ENCODE measurements at regions not wholly inside any gene's neighbourhood (a gene's known extent, or its start where the extent isn't known, plus 50 kb on each side); places are given as distances from the start of the nearest gene placed in this dataset.
"Not testable (repeated sequence)": the region's sequence is repeated elsewhere in the genome, so short reads cannot be mapped to it uniquely, and the experiment has no call there.

DNA sequence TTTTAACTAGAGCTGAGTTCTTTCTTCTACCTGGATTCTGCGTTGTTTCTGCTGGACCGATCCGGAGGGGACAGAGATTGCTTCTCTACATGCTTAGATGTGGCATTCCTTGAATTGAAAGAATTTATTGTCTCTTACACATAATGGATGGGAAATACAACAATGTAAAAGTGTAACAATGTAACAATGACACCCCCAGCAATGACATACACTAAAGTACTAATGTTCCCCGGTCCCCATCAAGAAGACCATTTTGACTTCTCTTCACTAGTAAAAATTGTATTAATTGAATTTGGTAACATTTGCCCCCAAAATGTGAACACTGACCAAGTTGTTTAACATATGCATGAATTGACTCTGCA is 760.2 kb downstream of the TAF11L14 start:
- no peak for DNase-seq (ENCODE audit: low spot score in 2 of 2)
- TF ChIP-seq, protein P1, sequence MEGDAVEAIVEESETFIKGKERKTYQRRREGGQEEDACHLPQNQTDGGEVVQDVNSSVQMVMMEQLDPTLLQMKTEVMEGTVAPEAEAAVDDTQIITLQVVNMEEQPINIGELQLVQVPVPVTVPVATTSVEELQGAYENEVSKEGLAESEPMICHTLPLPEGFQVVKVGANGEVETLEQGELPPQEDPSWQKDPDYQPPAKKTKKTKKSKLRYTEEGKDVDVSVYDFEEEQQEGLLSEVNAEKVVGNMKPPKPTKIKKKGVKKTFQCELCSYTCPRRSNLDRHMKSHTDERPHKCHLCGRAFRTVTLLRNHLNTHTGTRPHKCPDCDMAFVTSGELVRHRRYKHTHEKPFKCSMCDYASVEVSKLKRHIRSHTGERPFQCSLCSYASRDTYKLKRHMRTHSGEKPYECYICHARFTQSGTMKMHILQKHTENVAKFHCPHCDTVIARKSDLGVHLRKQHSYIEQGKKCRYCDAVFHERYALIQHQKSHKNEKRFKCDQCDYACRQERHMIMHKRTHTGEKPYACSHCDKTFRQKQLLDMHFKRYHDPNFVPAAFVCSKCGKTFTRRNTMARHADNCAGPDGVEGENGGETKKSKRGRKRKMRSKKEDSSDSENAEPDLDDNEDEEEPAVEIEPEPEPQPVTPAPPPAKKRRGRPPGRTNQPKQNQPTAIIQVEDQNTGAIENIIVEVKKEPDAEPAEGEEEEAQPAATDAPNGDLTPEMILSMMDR (IDR thresholded peaks at IDR 0.05), result no peak
- Histone ChIP-seq H3K27ac (no peak overlapping the region), H3K4me3 (no peak overlapping the region), H3K27me3 (no peaks in the 10 kb centered on the region), H3K36me3 (no peaks in the 10 kb centered on the region), H3K9me3 (no peaks in the 10 kb centered on the region), H3K4me1 (no peaks in the 10 kb centered on the region)
- intact Hi-C loops (cut with DNase I), result no loop called here

DNA sequence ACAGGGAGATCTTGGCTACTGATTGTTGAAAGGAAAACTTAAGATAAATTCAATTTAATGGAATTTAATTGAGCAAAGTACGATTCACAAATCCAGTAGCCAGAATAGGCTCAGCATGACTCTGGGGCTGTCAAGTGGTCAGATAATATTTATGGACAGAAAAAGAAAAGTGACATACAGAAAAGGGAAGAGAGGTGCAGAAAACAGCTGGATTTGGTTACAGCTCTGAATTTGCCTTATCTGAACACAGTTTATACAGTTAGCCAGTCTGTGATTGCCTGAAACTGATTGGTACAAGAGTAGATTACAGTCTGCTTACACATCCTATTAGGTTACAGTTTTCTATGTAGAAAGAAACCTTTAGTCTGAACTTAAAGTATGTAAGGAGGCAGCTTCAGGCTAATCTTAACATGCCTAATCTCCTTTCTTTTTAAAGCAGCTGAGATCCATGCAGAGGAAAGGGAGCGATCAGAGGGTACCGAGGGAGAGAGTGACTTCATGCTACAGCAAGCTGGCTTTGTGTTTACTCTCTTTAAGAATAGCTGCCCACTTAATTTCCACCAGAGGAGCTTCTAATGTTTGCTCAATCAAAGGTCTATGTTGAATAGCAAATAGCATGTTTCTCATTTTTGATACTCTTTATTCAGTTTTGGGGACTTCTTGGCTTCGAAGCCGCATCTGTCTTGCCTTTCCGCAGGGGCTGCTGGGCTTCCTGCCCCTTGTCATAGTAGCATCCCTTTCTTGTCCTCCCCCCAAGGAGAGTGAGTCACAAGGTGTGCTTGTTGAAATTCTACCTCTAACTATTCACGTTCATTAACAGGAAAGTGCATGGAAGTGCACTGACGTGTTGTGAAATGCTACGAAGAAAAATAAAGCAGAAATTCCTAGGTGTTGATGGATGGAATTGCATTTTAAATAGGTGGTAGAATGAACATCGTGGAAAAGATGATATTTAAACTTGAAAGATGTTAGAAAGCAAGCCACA is 761.2 kb downstream of the TAF11L14 start:
- intact Hi-C loops (cut with DNase I), result no loop called here
- TF ChIP-seq, protein P1 (IDR thresholded peaks at IDR 0.05), result no peak

DNA sequence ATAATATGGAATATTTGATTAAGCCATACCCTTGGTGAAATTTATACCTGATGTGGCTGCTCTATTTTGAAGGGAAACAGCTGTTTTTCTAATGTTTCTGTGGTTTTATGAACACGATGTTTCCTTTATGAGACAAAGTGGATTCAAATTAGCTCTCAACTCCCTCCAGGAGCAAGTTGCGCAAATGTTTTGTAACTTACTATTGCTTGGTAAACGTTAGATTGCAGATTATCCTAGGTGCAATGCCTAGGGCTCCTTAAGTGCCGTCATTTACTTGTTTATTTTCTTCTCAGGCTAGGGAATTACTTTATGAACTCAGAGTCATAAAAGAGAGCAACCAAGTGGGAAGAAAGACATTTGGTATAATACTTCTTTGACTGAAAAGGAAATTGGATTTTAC is 763.1 kb downstream of the TAF11L14 start:
- TF ChIP-seq, protein P1 (IDR thresholded peaks at IDR 0.05), result no peak
- DNase-seq (ENCODE audit: low spot score in 2 of 2), result no peak
- Histone ChIP-seq H3K4me3 (no peak overlapping the region), H3K4me1 (no peaks in the 10 kb centered on the region), H3K36me3 (no peaks in the 10 kb centered on the region), H3K27me3 (no peaks in the 10 kb centered on the region), H3K9me3 (no peaks in the 10 kb centered on the region), H3K27ac (no peak overlapping the region)
- intact Hi-C loops (cut with DNase I), result no loop called here

More for the DNA sequence above, 761.2 kb downstream of the TAF11L14 start:
- no peak for DNase-seq (ENCODE audit: low spot score in 2 of 2)
- Histone ChIP-seq H3K4me3 (no peak overlapping the region), H3K4me1 (no peaks in the 10 kb centered on the region), H3K36me3 (no peaks in the 10 kb centered on the region), H3K27me3 (no peaks in the 10 kb centered on the region), H3K27ac (no peak overlapping the region), H3K9me3 (no peaks in the 10 kb centered on the region)

DNA sequence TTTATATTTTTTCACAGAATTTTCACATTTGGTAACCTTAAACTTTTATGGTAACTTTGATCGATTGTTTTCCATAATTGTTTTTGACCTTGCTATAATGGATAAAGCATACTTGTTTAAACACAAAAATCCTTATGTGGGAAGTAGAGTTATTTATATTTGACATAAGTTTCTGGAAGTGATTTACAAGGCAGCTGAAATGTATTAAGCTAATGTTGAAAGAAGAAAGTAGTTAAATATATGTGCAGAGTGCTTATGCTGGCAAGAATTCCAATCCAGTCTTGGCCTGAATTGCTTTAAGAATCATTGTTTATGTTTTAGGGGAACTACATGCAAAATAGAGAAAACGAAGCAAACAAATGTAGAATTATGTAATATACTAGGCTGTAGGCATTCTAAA is 763.6 kb downstream of the TAF11L14 start:
- Histone ChIP-seq H3K9me3 (no peaks in the 10 kb centered on the region), H3K36me3 (no peaks in the 10 kb centered on the region), H3K27ac (no peak overlapping the region), H3K4me3 (no peak overlapping the region), H3K27me3 (no peaks in the 10 kb centered on the region), H3K4me1 (no peaks in the 10 kb centered on the region)
- DNase-seq (ENCODE audit: low spot score in 2 of 2), result no peak
- TF ChIP-seq, protein P1 (IDR thresholded peaks at IDR 0.05), result no peak
- intact Hi-C loops (cut with DNase I), result no loop called here

DNA sequence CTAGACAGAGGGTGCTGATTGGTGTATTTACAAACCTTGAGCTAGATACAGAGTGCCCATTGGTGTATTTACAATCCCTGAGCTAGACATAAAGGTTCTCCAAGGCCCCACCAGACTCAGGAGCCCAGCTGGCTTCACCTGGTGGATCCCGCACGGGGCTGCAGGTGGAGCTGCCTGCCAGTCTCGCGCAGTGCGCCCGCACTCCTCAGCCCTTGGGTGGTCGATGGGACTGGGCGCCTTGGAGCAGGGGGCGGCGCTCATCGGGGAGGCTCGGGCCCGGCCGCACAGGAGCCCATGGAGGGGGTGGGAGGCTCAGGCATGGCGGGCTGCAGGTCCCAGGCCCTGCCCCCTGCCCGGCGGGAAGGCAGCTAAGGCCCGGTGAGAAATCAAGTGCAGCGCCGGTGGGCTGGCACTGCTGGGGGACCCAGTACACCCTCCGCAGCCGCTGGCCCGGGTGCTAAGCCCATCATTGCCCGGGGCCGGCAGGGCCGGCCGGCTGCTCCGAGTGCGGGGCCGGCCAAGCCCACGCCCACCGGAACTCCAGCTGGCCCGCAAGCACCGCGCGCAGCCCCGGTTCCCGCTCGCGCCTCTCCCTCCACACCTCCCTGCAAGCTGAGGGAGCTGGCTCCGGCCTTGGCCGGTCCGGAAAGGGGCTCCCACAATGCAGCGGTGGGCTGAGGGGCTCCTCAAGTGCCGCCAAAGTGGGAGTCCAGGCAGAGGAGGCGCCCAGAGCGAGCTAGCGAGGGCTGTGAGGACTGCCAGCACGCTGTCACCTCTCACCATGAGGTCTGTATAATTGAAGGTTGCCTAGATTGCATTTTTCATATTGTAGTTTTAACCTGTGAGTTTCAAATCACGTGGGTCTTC is 765.4 kb downstream of the TAF11L14 start:
- H3K9me3 ChIP-seq; DNase-seq (ENCODE audit: low spot score in 2 of 2); H3K27me3 ChIP-seq; H3K27ac ChIP-seq; H3K36me3 ChIP-seq; H3K4me1 ChIP-seq; intact Hi-C loops (cut with DNase I); H3K4me3 ChIP-seq: not testable (repeated sequence)

DNA sequence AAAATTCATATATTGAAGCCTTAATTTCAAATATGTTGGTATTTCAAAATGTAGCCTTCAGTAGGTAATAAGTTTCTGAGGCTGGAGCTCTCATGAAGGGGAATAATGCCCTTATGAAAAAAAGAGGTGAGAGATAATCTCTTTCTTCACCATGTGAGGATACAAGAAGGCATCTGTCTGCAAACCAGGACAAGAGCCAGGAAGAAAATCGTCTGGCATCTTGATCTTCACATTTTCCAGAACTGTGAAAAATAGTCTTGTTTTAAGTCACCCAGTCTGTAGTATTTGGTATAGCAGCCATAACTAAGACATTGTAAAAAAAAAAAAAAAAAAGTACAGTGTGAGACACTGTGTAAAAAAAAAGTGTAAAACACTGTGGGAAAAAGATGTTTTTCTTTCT is 768.9 kb downstream of the TAF11L14 start:
- intact Hi-C loops (cut with DNase I), result no loop called here

More for the DNA sequence above, 768.9 kb downstream of the TAF11L14 start:
- H3K4me1 ChIP-seq, result no peaks in the 10 kb centered on the region
- H3K9me3 ChIP-seq, result no peaks in the 10 kb centered on the region
- H3K36me3 ChIP-seq, result no peaks in the 10 kb centered on the region
- no peaks in the 10 kb centered on the region for H3K27me3 ChIP-seq
- TF ChIP-seq, protein P1 (IDR thresholded peaks at IDR 0.05), result no peak
- no peak overlapping the region for H3K4me3 ChIP-seq
- no peak overlapping the region for H3K27ac ChIP-seq
- no peak for DNase-seq (ENCODE audit: low spot score in 2 of 2)
